Activated CD8-positive, alpha-beta memory T cell treated with anti-CD3 and anti-CD28 coated beads, Interleukin-2, amount 50 U/mL, for 48 hours (primary cell): ENCODE measurements at regions not wholly inside any gene's neighbourhood (a gene's known extent, or its start where the extent isn't known, plus 50 kb on each side); places are given as distances from the start of the nearest gene placed in this dataset.

ENCODE experiments used
- DNase-seq: peaks from one replicate; pipeline ENCODE4 v3.0.0-alpha.2; 2020

GRCh38 chr14:101435546-101435945 is 125.7 kb upstream of the DIO3 start:
- no peak for DNase-seq

- no peak for DNase-seq
These were observed 122.3 kb upstream of the DIO3 start for GRCh38 chr14:101439023-101439422.

- no peak for DNase-seq
These were observed 120.8 kb upstream of the DIO3 start for GRCh38 chr14:101440496-101440895.

GRCh38 chr14:101441710-101442109 is 119.6 kb upstream of the DIO3 start:
- no peak for DNase-seq

- DNase-seq, result peak; percentile 78
These were observed 118.8 kb upstream of the DIO3 start for GRCh38 chr14:101442451-101442850.

GRCh38 chr14:101444116-101444515 is 117.2 kb upstream of the DIO3 start:
- DNase-seq, result no peak

GRCh38 chr14:101445278-101445677 is 116.0 kb upstream of the DIO3 start:
- no peak for DNase-seq

GRCh38 chr14:101446387-101446969 is 114.8 kb upstream of the DIO3 start:
- DNase-seq, result no peak

- DNase-seq, result no peak
These were observed 112.2 kb upstream of the DIO3 start for GRCh38 chr14:101449114-101449513.

GRCh38 chr14:101451166-101451565 is 110.1 kb upstream of the DIO3 start:
- DNase-seq, result no peak

- DNase-seq, result no peak
These were observed 108.1 kb upstream of the DIO3 start for GRCh38 chr14:101453225-101453624.

- DNase-seq, result no peak
These were observed 107.1 kb upstream of the DIO3 start for GRCh38 chr14:101454229-101454628.

- no peak for DNase-seq
These were observed 104.8 kb upstream of the DIO3 start for GRCh38 chr14:101456246-101457175.

- DNase-seq, result no peak
These were observed 103.9 kb upstream of the DIO3 start for GRCh38 chr14:101457301-101457935.

GRCh38 chr14:101457936-101458740 is 103.2 kb upstream of the DIO3 start:
- no peak for DNase-seq

GRCh38 chr14:101458741-101459550 is 102.3 kb upstream of the DIO3 start:
- DNase-seq, result no peak

- no peak for DNase-seq
These were observed 101.8 kb upstream of the DIO3 start for GRCh38 chr14:101459551-101459900.

- no peak for DNase-seq
These were observed 100.8 kb upstream of the DIO3 start for GRCh38 chr14:101460521-101460920.

GRCh38 chr14:101460986-101461750 is 100.1 kb upstream of the DIO3 start:
- no peak for DNase-seq

GRCh38 chr14:101461891-101462290 is 99.4 kb upstream of the DIO3 start:
- no peak for DNase-seq
